ENCODE measurements at regions not wholly inside any gene's neighbourhood (a gene's known extent, or its start where the extent isn't known, plus 50 kb on each side); places are given as distances from the start of the nearest gene placed in this dataset.

- DNase-seq, result no peak
Measured at GRCh38 chr11:130781931-130782330, 134.3 kb downstream of the SNX19 start.

- DNase-seq, result no peak
Measured at GRCh38 chr11:130782361-130783222, 133.7 kb downstream of the SNX19 start.

GRCh38 chr11:130783323-130783722 is 133.0 kb downstream of the SNX19 start:
- DNase-seq, result no peak

GRCh38 chr11:130785380-130786116 is 130.7 kb downstream of the SNX19 start:
- no peak for DNase-seq

GRCh38 chr11:130786586-130786985 is 129.7 kb downstream of the SNX19 start:
- DNase-seq, result no peak

- no peak for DNase-seq
Measured at GRCh38 chr11:130787092-130787616, 129.1 kb downstream of the SNX19 start.

GRCh38 chr11:130787973-130788570 is 128.2 kb downstream of the SNX19 start:
- DNase-seq, result no peak

- DNase-seq, result no peak
Measured at GRCh38 chr11:130789056-130789640, 127.1 kb downstream of the SNX19 start.

- no peak for DNase-seq
Measured at GRCh38 chr11:130790689-130791088, 125.6 kb downstream of the SNX19 start.

GRCh38 chr11:130792772-130793171 is 123.5 kb downstream of the SNX19 start:
- no peak for DNase-seq

GRCh38 chr11:130796828-130797227 is 119.5 kb downstream of the SNX19 start:
- DNase-seq, result no peak

- no peak for DNase-seq
Measured at GRCh38 chr11:130798280-130798679, 118.0 kb downstream of the SNX19 start.

GRCh38 chr11:130798801-130799200 is 117.5 kb downstream of the SNX19 start:
- DNase-seq, result no peak

GRCh38 chr11:130801333-130802122 is 114.8 kb downstream of the SNX19 start:
- DNase-seq, result no peak

- no peak for DNase-seq
Measured at GRCh38 chr11:130802567-130802966, 113.7 kb downstream of the SNX19 start.

GRCh38 chr11:130804306-130805076 is 111.8 kb downstream of the SNX19 start:
- DNase-seq, result no peak

GRCh38 chr11:130806746-130807145 is 109.5 kb downstream of the SNX19 start:
- no peak for DNase-seq

GRCh38 chr11:130808541-130808940 is 107.7 kb downstream of the SNX19 start:
- no peak for DNase-seq

GRCh38 chr11:130813196-130813595 is 103.1 kb downstream of the SNX19 start:
- no peak for DNase-seq

- DNase-seq, result no peak
Measured at GRCh38 chr11:130813638-130814037, 102.6 kb downstream of the SNX19 start.

- DNase-seq, result no peak
Measured at GRCh38 chr11:130814440-130815096, 101.7 kb downstream of the SNX19 start.
